ENCODE measurements at regions not wholly inside any gene's neighbourhood (a gene's known extent, or its start where the extent isn't known, plus 50 kb on each side); places are given as distances from the start of the nearest gene placed in this dataset.

DNA sequence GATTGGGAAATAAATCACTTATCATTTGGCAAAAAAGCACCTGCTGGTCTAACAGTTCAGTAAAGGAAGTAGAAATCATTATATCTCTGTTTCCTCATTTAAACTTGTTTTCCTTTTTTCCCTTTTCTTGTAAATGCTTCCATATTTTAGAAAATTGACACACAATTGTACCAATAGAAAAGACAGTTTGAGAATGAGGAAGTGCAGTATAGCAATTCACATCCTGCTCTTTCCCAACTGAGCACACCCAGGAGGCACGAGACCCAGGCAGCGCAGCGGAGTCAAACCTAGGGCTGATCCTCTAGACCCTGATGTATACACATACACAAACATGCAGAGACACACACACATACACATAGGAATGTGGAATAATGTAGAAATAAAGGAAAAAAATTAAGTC is 74.8 kb upstream of the PACRGL start:
- Mint-ChIP-seq H3K4me3 (no peak overlapping the region), H3K27ac (ENCODE audit: unreplicated experiment) (no peak overlapping the region), H3K27me3 (ENCODE audit: low read depth) (no peaks in the 10 kb centered on the region), H3K9me3 (peaks cover 5% of the 10 kb centered on the region), H3K4me1 (peaks cover 22% of the 10 kb centered on the region), H3K36me3 (ENCODE audit: low read depth) (no peaks in the 10 kb centered on the region)
- DNase-seq (ENCODE audit: low read depth, low spot score): no peak
- TF ChIP-seq, protein P1, sequence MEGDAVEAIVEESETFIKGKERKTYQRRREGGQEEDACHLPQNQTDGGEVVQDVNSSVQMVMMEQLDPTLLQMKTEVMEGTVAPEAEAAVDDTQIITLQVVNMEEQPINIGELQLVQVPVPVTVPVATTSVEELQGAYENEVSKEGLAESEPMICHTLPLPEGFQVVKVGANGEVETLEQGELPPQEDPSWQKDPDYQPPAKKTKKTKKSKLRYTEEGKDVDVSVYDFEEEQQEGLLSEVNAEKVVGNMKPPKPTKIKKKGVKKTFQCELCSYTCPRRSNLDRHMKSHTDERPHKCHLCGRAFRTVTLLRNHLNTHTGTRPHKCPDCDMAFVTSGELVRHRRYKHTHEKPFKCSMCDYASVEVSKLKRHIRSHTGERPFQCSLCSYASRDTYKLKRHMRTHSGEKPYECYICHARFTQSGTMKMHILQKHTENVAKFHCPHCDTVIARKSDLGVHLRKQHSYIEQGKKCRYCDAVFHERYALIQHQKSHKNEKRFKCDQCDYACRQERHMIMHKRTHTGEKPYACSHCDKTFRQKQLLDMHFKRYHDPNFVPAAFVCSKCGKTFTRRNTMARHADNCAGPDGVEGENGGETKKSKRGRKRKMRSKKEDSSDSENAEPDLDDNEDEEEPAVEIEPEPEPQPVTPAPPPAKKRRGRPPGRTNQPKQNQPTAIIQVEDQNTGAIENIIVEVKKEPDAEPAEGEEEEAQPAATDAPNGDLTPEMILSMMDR (conservative IDR thresholded peaks at IDR 0.05): no peak

DNA sequence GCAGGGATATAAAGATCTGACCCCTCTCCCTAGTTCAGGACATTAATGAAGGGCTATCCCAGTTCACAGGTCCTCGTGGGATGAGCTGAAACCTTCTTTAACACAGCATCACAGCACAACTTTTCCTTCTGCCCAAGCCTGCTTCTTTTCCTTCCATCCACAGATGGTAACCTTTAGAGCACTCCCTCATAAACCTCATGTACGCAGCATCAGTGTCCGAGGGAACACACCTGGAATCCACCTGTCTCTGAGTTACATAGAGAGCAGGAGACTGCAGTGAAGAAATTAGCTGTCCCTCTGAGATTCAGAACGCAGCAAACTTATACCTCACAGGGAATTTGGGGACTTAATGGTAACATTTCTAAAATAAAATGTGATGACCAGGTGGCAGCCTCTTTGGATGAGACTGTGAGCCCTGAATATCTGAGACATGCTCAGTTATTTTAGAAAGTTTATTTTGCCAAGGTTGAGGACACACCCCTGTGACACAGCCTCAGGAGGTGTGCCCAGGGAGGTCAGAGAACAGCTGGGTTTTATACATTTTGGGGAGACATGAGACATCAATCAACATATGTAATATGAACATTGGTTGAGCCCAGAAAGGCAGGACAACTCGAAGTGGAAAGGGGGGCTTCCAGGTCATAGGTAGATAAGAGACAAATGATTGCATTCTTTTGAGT is 73.8 kb upstream of the PACRGL start:
- TF ChIP-seq, protein P1 (conservative IDR thresholded peaks at IDR 0.05): no peak
- Mint-ChIP-seq H3K9me3 (peaks cover 5% of the 10 kb centered on the region), H3K36me3 (ENCODE audit: low read depth) (no peaks in the 10 kb centered on the region), H3K4me3 (no peak overlapping the region), H3K27me3 (ENCODE audit: low read depth) (no peaks in the 10 kb centered on the region), H3K27ac (ENCODE audit: unreplicated experiment) (no peak overlapping the region), H3K4me1 (peaks cover 22% of the 10 kb centered on the region)
- DNase-seq (ENCODE audit: low read depth, low spot score): no peak

DNA sequence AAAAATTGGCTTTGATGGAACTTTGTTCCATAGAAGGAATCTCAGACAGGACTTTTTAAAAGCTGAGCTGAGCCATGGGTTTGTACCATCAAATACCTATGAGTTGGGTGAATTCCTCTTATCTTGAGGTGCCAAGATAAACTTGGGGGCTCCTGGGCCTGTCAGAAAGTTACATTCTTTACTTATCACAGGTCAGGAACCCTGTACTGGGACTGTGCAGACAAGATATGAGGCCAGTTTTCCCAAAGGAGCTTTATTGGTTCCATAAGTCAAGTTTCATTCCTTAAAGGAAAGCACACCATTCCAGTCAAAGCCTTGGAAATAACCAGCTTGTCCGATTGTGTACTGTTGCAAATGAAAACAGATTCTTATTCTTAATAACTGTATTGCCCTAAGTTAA is 72.4 kb upstream of the PACRGL start:
- H3K4me1 Mint-ChIP-seq: peaks cover 15% of the 10 kb centered on the region
- H3K36me3 Mint-ChIP-seq (ENCODE audit: low read depth): no peaks in the 10 kb centered on the region
- H3K4me3 Mint-ChIP-seq: no peak overlapping the region
- no peaks in the 10 kb centered on the region for H3K27me3 Mint-ChIP-seq (ENCODE audit: low read depth)
- H3K27ac Mint-ChIP-seq (ENCODE audit: unreplicated experiment): no peak overlapping the region
- peaks cover 5% of the 10 kb centered on the region for H3K9me3 Mint-ChIP-seq
- TF ChIP-seq, protein P1 (conservative IDR thresholded peaks at IDR 0.05): no peak
- no peak for DNase-seq (ENCODE audit: low read depth, low spot score)

DNA sequence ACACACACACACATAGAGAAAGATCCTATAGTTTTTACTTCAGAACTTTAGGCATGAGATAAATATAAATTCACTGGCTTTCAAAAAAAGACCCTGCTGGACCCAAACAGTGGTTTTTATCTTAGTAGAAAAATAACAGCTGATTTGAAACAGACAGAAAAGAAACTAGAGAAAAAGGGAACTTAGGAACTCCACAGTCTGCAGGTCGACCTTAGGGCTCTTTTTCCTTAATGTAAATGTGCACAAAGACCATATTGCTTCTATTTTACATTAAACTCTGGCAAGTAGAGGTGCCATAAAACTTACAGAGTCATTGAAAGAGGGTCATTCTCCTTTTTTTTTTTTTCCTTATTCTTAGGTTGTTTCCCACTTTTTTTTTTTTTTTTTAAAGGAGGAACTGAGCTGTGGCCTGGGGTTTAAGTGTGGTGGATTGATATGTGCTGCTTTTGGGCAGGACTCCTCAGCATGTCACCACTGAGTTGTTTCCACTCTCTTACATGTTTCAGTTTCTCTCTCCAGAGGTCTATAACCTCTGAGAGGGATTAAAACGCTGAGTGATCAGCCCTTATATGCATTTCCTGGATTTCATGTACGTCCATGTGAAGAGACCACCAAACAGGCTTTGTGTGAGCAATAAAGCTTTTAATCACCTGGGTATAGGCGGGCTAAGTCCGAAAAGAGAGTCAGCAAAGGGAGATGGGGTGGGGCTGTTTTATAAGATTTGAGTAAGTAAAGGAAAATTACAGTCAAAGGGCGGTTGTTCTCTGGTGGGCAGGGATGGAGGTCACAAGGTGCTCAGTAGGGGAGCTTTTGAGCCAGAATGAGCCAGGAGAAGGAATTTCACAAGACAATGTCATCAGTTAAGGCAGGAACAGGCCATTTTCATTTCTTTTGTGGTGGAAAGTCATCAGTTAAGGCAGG is 70.8 kb upstream of the PACRGL start:
- DNase-seq (ENCODE audit: low read depth, low spot score): no peak
- no peaks in the 10 kb centered on the region for H3K27me3 Mint-ChIP-seq (ENCODE audit: low read depth)
- H3K27ac Mint-ChIP-seq (ENCODE audit: unreplicated experiment): no peak overlapping the region
- TF ChIP-seq, protein P1 (conservative IDR thresholded peaks at IDR 0.05): no peak
- peaks cover 13% of the 10 kb centered on the region for H3K4me1 Mint-ChIP-seq
- H3K4me3 Mint-ChIP-seq: no peak overlapping the region
- H3K36me3 Mint-ChIP-seq (ENCODE audit: low read depth): peaks cover 3% of the 10 kb centered on the region
- peaks cover 12% of the 10 kb centered on the region for H3K9me3 Mint-ChIP-seq

DNA sequence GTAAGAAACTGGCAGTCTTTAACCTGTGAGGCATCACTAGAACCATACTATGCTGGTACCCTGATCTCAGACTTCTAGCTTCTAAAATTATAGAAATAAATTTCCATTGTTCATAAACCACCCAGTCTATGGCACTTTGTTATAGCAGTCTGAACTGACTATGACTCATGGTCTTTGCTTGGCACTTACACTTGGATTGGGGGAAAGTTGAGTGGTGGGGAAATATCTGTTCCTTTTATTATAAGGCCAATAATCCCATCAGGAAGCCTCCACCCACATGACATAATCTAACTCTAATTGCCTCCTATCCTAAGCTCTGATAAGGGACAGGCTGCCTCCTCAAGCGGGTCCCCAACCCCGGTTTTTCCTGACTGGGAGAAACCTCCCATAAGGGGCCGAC is 61.4 kb upstream of the PACRGL start:
- Mint-ChIP-seq H3K36me3 (ENCODE audit: low read depth) (peaks cover 3% of the 10 kb centered on the region), H3K4me1 (peaks cover 6% of the 10 kb centered on the region)

More for the DNA sequence above, 61.4 kb upstream of the PACRGL start:
- Mint-ChIP-seq H3K9me3 (peaks cover 14% of the 10 kb centered on the region), H3K4me3 (no peak overlapping the region), H3K27me3 (ENCODE audit: low read depth) (no peaks in the 10 kb centered on the region), H3K27ac (ENCODE audit: unreplicated experiment) (no peak overlapping the region)
- TF ChIP-seq, protein P1 (conservative IDR thresholded peaks at IDR 0.05): no peak
- DNase-seq (ENCODE audit: low read depth, low spot score): no peak

All from neural crest cell (in vitro differentiated cells).